ENCODE measurements at regions not wholly inside any gene's neighbourhood (a gene's known extent, or its start where the extent isn't known, plus 50 kb on each side); places are given as distances from the start of the nearest gene placed in this dataset.

- peak; percentile 62 for TF ChIP-seq CTCF (conservative IDR thresholded peaks at IDR 0.05; ENCODE audit: low read depth, low read length)
- H3K4me3 ChIP-seq (ENCODE audit: low read depth, low read length) = no peak overlapping the region
- DNase-seq (ENCODE audit: low read depth) = no peak
Observed at GRCh38 chr2:207474863-207475485, 54.8 kb upstream of the CREB1 start.

- TF ChIP-seq CTCF (conservative IDR thresholded peaks at IDR 0.05; ENCODE audit: low read depth, low read length) = no peak
- no peak overlapping the region for H3K4me3 ChIP-seq (ENCODE audit: low read depth, low read length)
- DNase-seq (ENCODE audit: low read depth) = no peak
Observed at GRCh38 chr2:207475546-207475945, 54.2 kb upstream of the CREB1 start.

GRCh38 chr2:207477896-207478295 is 51.9 kb upstream of the CREB1 start:
- DNase-seq (ENCODE audit: low read depth) = no peak
- no peak overlapping the region for H3K4me3 ChIP-seq (ENCODE audit: low read depth, low read length)
- TF ChIP-seq CTCF (conservative IDR thresholded peaks at IDR 0.05; ENCODE audit: low read depth, low read length) = no peak

- TF ChIP-seq CTCF (conservative IDR thresholded peaks at IDR 0.05; ENCODE audit: low read depth, low read length) = no peak
- no peak for DNase-seq (ENCODE audit: low read depth)
- no peak overlapping the region for H3K4me3 ChIP-seq (ENCODE audit: low read depth, low read length)
Observed at GRCh38 chr2:207478572-207478971, 51.2 kb upstream of the CREB1 start.

- TF ChIP-seq CTCF (conservative IDR thresholded peaks at IDR 0.05; ENCODE audit: low read depth, low read length) = no peak
- DNase-seq (ENCODE audit: low read depth) = no peak
Observed at GRCh38 chr2:207479198-207479785, 50.5 kb upstream of the CREB1 start.

More at GRCh38 chr2:207479198-207479785, 50.5 kb upstream of the CREB1 start:
- H3K4me3 ChIP-seq (ENCODE audit: low read depth, low read length) = no peak overlapping the region
